ENCODE measurements at regions not wholly inside any gene's neighbourhood (a gene's known extent, or its start where the extent isn't known, plus 50 kb on each side); places are given as distances from the start of the nearest gene placed in this dataset.

DNA sequence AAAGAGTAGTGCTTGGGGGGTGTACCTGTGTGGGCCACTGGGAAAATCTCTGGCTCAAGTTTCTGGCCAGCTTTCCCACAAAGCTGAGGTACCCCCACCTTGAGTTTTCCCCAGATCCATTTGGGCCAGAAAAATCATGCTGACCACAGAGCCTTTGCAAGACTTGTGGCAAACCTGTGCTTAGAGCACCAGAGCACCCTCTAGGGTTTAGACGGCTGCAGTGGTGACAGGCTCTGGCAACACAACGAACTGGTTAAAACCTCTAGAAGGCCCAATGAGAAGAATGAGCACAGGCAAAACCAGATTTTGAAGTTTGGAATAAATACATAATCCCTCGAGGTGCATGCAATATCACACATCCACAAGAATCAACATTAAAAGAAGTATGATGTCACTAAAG is 290.7 kb upstream of the FOLH1 start:
- Histone ChIP-seq H2AFZ (ENCODE audit: low read depth) (no peak overlapping the region), H3K27ac (ENCODE audit: low read depth in 2 of 2, low read length in 1 of 2) (no peak overlapping the region), H3K36me3 (replicated peaks in 1 of 2; ENCODE audit: control insufficient read depth in 1 of 2, insufficient read depth in 2 of 2, low read length in 1 of 2) (no peaks in the 10 kb centered on the region), H3K9ac (no peak overlapping the region), H3K4me1 (ENCODE audit: control insufficient read depth in 1 of 2, insufficient read depth in 2 of 2, low read depth in 1 of 2, low read length in 1 of 2) (no peaks in the 10 kb centered on the region), H4K20me1 (ENCODE audit: insufficient read depth) (no peaks in the 10 kb centered on the region), H3K9me2 (no peaks in the 10 kb centered on the region), H3K4me3 (ENCODE audit: low read depth in 2 of 2, low read length in 1 of 2) (no peak overlapping the region), H3K9me3 (no peaks in the 10 kb centered on the region), H3K79me2 (ENCODE audit: insufficient read depth) (no peaks in the 10 kb centered on the region), H3F3A (replicated peaks; ENCODE audit: insufficient read depth) (no peaks in the 10 kb centered on the region), H3K27me3 (ENCODE audit: insufficient read depth) (no peaks in the 10 kb centered on the region), H3K4me2 (no peak overlapping the region)
- DNase-seq, result no peak
- TF ChIP-seq RAD21 (IDR thresholded peaks at IDR 0.05; ENCODE audit: low read length), result no peak
- TF ChIP-seq, protein P1, sequence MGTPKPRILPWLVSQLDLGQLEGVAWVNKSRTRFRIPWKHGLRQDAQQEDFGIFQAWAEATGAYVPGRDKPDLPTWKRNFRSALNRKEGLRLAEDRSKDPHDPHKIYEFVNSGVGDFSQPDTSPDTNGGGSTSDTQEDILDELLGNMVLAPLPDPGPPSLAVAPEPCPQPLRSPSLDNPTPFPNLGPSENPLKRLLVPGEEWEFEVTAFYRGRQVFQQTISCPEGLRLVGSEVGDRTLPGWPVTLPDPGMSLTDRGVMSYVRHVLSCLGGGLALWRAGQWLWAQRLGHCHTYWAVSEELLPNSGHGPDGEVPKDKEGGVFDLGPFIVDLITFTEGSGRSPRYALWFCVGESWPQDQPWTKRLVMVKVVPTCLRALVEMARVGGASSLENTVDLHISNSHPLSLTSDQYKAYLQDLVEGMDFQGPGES (IDR thresholded peaks at IDR 0.05; ENCODE audit: low read depth, low read length), result no peak
- TF ChIP-seq, protein P2, sequence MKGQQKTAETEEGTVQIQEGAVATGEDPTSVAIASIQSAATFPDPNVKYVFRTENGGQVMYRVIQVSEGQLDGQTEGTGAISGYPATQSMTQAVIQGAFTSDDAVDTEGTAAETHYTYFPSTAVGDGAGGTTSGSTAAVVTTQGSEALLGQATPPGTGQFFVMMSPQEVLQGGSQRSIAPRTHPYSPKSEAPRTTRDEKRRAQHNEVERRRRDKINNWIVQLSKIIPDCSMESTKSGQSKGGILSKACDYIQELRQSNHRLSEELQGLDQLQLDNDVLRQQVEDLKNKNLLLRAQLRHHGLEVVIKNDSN (IDR thresholded peaks at IDR 0.05; ENCODE audit: borderline replicate concordance, low read depth), result no peak
- no peak for TF ChIP-seq YY1 (IDR thresholded peaks at IDR 0.05; ENCODE audit: low read depth)
- TF ChIP-seq, protein P3, sequence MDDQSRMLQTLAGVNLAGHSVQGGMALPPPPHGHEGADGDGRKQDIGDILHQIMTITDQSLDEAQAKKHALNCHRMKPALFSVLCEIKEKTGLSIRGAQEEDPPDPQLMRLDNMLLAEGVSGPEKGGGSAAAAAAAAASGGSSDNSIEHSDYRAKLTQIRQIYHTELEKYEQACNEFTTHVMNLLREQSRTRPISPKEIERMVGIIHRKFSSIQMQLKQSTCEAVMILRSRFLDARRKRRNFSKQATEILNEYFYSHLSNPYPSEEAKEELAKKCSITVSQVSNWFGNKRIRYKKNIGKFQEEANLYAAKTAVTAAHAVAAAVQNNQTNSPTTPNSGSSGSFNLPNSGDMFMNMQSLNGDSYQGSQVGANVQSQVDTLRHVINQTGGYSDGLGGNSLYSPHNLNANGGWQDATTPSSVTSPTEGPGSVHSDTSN (IDR thresholded peaks at IDR 0.05), result no peak
- TF ChIP-seq EP300 (IDR thresholded peaks at IDR 0.05; ENCODE audit: borderline replicate concordance in 1 of 2, low read depth in 1 of 2, low read length in 1 of 2), result no peak
- no peak for TF ChIP-seq CHD2 (IDR thresholded peaks at IDR 0.05; ENCODE audit: low read length, partially characterized antibody)
- TF ChIP-seq MXI1 (IDR thresholded peaks at IDR 0.05; ENCODE audit: low read depth, low read length), result no peak
- TF ChIP-seq NFIC (IDR thresholded peaks at IDR 0.05; ENCODE audit: borderline replicate concordance), result no peak
- no peak for TF ChIP-seq SMC3 (IDR thresholded peaks at IDR 0.05; ENCODE audit: low read depth, low read length)
- no peak for TF ChIP-seq NRF1 (IDR thresholded peaks at IDR 0.05; ENCODE audit: low read depth, low read length)
- no peak for TF ChIP-seq GABPA (IDR thresholded peaks at IDR 0.05; ENCODE audit: low read depth)
- TF ChIP-seq, protein P4, sequence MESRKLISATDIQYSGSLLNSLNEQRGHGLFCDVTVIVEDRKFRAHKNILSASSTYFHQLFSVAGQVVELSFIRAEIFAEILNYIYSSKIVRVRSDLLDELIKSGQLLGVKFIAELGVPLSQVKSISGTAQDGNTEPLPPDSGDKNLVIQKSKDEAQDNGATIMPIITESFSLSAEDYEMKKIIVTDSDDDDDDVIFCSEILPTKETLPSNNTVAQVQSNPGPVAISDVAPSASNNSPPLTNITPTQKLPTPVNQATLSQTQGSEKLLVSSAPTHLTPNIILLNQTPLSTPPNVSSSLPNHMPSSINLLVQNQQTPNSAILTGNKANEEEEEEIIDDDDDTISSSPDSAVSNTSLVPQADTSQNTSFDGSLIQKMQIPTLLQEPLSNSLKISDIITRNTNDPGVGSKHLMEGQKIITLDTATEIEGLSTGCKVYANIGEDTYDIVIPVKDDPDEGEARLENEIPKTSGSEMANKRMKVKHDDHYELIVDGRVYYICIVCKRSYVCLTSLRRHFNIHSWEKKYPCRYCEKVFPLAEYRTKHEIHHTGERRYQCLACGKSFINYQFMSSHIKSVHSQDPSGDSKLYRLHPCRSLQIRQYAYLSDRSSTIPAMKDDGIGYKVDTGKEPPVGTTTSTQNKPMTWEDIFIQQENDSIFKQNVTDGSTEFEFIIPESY (IDR thresholded peaks at IDR 0.05; ENCODE audit: borderline replicate concordance, low read depth), result no peak
- TF ChIP-seq RCOR1 (IDR thresholded peaks at IDR 0.05; ENCODE audit: low read length), result no peak
- no peak for TF ChIP-seq TAF1 (IDR thresholded peaks at IDR 0.05; ENCODE audit: borderline replicate concordance, low read depth, low read length)
- TF ChIP-seq MEF2A (IDR thresholded peaks at IDR 0.05; ENCODE audit: borderline replicate concordance, low read depth), result no peak
- TF ChIP-seq, protein P5, sequence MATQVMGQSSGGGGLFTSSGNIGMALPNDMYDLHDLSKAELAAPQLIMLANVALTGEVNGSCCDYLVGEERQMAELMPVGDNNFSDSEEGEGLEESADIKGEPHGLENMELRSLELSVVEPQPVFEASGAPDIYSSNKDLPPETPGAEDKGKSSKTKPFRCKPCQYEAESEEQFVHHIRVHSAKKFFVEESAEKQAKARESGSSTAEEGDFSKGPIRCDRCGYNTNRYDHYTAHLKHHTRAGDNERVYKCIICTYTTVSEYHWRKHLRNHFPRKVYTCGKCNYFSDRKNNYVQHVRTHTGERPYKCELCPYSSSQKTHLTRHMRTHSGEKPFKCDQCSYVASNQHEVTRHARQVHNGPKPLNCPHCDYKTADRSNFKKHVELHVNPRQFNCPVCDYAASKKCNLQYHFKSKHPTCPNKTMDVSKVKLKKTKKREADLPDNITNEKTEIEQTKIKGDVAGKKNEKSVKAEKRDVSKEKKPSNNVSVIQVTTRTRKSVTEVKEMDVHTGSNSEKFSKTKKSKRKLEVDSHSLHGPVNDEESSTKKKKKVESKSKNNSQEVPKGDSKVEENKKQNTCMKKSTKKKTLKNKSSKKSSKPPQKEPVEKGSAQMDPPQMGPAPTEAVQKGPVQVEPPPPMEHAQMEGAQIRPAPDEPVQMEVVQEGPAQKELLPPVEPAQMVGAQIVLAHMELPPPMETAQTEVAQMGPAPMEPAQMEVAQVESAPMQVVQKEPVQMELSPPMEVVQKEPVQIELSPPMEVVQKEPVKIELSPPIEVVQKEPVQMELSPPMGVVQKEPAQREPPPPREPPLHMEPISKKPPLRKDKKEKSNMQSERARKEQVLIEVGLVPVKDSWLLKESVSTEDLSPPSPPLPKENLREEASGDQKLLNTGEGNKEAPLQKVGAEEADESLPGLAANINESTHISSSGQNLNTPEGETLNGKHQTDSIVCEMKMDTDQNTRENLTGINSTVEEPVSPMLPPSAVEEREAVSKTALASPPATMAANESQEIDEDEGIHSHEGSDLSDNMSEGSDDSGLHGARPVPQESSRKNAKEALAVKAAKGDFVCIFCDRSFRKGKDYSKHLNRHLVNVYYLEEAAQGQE (IDR thresholded peaks at IDR 0.05; ENCODE audit: low read depth, low read length), result no peak
- no peak for TF ChIP-seq RFX5 (IDR thresholded peaks at IDR 0.05; ENCODE audit: low read length)
- no peak for TF ChIP-seq SIN3A (IDR thresholded peaks at IDR 0.05; ENCODE audit: borderline replicate concordance, low read depth, low read length)
- ChIA-PET CTCF (no interaction called here), POLR2A (no interaction called here)
- WGBS (ENCODE audit: low lambda C conversion rate), result 0% methylated on average over 3 of the region's 3 CpGs

All from SK-N-SH (cell line).